HG02885 (cell line): ENCODE measurements at regions not wholly inside any gene's neighbourhood (a gene's known extent, or its start where the extent isn't known, plus 50 kb on each side); places are given as distances from the start of the nearest gene placed in this dataset.
"Not testable (repeated sequence)": the region's sequence is repeated elsewhere in the genome, so short reads cannot be mapped to it uniquely, and the experiment has no call there.

ENCODE experiments used
- ATAC-seq: cut with Tn5 transposase; IDR thresholded peaks from one replicate; pipeline ENCODE4 v1.9.1; 2021; ENCODE audit warnings: mild to moderate bottlenecking; ENCODE audit not compliant: unreplicated experiment, poor library complexity

DNA sequence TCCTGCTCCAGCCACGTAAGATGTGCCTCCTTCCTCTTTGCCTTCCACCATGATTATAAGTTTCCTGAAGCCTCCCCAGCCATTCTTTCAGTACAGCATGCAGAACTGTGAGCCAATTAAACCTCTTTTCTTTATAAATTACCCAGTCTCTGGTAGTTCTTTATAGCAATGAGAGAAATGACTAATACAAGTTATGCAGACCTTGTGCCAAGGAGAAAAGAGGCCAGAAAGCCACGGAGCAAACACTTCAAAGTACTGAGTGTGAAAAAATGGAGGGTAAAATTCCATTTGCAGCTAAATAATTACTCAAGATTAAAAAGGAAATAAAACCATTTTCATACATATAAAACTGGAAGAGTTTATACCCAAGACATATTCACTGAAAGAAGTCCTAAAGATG lies 213.6 kb upstream of the LINGO1 start:
- ATAC-seq = no peak

DNA sequence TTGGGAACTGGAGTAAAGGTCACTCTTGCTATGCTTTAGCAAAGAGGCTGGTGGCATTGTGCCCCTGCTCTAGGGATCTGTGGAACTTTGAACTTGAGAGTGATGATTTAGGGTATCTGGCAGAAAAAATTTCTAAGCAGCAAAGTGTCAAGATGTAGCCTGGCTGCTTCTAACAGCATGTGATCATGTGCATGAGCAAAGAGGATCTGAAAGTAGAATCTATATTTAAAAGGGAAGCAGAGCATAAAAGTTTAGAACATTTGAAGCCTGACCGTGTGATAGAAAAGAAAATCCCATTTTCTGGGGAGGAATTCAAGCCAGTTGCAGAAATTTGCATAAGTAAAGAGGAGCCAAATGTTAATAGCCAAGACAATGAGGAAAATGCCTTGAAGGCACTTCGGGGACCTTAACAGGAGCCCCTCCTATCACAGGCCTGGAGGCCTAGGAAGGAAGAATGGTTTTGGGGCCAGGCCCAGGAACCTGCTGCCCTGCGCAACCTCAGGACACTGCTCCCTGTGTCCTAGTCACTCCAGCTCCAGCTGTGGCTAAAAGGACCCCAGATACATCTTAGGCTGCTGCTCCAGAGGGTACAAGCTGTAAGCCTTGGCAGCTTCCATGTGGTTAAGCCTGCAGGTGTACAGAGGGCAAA lies 212.2 kb upstream of the LINGO1 start:
- ATAC-seq = no peak

DNA sequence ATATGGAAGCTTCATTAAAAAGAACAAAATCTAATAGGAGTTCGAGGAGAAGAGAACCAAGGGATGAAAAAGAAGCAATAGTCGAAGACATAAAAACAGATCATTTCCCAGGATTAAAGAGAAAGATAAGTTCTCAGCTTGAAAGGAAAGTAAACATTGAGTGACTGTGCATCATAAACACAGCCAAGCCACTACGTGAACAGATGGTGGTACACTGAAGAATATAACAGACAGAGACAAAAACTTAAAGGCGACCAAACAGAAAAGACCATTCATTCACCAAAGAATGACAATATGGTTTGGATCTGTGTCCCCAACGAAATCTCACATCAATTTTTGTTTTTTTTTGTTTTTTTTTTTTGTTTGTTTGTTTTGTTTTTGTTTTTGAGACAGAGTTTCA lies 210.8 kb upstream of the LINGO1 start:
- no peak for ATAC-seq

DNA sequence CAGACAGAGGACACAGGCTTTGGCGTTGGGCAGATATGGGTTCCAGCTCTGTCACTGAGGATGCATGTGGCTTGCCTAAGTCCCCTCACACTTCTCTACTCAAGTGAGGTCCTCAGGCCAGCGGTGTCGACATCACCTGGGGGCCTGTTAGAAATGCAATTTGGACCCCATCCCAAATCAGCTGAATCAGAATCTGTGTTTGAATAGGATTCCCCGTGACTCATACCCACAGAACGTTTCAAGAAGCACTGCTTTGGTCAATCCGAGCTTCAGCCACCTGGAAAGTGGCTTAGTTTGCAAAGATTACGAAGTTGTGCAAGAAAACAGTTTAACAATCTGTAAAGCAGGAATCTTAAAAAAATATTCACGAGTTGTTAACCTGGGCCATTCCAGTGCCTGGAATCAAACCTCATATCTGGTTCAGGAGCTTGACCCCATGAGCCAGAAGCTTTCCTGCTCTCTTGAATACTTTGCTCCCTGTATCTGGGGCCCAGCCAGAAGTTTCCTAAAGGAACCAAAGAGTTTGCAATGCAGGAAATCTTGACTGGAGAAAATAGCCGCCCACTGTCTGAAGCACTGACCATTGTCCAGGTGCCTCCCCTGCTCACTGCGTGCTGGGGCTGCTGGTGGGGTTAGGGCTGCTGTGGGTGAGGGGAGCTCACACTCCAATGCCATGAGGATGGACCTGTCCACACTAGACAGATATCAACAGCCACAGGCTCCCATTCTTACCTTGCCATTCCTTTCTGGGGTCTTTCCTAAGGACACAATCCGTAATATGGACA lies 208.5 kb upstream of the LINGO1 start:
- no peak for ATAC-seq

DNA sequence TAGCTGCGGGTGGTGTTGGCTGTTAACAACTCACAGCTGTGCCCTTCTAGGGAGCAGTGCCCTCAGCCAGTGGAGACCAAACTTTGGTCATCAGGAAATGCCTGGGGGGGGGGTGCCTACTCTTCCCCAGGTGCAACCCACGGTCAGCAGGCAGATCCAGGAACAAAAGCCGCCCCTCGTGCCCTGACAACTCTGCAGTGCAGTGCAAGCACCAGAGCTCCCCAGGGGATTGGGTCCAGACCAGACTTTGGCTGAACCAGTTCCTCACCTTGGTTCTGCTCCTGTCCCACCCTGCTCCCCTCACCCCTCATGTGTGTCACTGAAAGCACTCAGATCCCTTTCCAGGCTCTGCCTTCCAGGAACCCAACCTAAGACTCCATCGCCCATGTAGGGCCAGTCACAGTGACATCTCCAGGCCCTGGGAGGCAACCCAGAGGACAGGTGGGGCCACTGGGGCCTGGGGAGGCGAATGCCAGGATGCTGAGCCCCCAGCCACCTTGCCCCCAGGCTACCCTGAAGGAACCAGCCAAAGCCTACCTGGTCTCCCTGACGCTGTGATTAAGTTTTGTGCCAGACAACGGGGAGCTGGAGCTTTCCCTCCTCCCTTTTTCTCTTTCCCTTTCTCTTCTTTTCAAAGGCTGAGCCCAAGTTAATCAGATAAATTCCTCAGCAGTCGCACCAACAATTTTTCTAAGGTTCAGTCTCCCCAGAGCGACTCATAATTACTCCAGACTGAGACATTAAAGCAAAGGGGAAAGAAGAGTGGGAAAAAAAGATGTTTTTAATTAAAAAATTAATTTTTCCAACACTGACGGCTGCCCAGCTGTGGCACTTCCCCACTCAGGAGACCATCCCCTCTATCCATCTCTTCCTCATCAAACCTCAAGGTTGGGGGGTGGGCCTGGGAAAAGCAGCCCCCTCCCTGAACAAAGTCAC lies 207.5 kb upstream of the LINGO1 start:
- ATAC-seq = no peak

DNA sequence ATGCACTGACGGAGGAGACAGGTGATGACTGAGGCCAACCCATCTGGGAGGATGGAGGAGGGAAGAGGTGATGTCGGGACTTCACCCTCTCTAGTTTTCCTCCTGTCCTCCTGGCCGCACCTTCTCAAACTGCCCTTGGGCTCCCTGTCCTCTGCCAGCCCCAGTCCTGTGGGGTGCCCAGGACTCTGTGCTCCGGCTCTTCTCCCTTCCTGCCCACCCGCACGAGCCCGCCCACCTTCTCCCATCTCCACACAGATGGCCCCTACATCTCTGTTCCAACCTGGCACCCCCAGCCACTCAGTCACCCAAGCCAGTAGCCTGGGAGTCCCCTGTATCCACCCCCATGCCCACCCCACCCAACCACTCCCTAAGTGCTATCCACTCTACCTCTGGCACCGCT lies 206.7 kb upstream of the LINGO1 start:
- ATAC-seq = no peak

DNA sequence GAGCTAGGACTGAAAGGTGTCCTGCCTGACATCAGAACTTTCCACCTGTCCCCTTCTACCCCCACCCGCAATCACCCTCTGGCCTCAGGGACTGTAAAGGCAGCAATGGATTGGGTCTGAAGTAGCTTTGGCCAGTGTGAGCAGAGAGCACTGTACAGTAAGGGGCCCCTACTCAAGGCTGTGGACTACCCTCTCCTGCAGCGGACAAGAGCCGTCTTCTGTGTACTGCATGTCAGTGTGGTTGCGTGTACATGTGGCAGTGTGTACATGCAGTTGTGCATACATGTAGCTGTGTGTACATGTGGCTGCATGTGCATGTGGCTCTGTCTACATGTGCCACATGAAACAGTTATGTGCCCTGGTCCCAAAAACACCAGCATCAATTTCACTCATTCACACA lies 205.9 kb upstream of the LINGO1 start:
- no peak for ATAC-seq

DNA sequence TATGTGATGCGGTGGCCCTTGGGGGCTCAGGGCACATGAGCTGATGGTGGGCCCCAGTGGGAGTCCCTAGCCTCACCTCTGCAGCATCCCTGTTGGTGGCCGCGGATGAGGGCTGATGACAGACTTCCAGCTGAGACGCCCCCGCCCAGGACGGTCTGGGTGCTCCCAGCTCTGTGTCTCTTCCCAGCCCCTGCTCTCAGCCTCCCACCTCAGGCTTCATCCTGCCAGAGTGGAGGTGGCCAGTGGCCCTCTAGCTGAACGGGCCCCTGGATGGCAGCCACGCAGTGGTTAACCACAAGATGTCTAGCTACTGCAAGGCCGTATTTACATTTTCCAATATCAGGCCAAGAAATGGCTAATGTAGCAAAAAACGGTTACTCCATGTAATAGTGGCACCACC lies 205.3 kb upstream of the LINGO1 start:
- ATAC-seq = no peak

DNA sequence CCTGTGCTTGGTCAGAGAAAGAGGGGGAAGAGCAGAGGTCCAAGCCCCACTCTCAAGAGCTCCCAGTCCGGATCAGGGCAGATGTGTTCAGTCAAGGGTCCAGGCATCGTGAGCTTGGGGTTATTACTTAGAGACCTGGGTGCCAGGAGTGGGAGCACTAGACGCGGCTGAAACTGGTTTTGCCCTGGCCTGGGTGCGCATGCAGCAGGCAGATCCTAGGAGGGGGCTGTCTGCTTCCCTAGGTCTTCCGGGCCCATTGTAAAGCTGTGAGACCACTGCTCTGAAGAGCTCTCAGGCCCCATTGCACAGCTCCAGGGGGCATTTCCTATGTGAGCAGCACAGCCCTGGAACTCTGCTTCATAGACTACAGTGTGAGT lies 204.9 kb upstream of the LINGO1 start:
- no peak for ATAC-seq

DNA sequence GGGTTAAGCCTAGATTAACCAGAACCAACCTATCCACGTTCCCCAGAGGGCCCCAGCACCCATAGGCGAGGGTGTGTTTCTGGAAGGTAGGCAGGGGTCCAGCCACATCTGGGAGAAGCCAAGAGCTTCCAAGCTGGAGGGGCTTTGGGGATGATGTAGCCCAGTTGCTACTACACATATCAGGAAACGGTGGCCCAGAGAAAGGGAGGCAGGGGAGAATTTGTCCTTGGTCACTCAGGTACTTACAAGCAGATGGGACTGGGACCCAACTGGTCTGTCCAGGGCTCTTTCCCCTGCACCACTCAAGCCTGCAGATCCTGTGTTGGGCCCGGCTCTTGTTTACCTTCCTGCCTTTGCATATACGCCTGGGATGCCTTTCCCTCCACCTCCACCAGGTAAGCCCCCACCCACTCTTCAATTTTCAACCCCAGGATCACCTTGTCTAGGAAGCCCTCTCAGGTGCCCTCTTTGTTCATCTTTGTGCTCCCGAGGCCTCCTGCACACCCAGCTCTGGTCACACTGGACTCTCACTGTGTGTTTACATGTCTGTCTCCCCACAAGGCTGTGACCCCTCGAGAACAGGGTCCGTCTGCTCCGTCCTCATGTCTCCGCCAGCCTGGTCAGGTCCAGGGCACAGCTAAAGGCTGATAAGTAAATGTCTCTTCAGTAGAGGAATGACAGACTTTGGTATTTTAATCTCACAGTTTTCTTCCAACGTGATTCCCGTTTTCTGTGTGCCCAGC lies 204.4 kb upstream of the LINGO1 start:
- no peak for ATAC-seq

DNA sequence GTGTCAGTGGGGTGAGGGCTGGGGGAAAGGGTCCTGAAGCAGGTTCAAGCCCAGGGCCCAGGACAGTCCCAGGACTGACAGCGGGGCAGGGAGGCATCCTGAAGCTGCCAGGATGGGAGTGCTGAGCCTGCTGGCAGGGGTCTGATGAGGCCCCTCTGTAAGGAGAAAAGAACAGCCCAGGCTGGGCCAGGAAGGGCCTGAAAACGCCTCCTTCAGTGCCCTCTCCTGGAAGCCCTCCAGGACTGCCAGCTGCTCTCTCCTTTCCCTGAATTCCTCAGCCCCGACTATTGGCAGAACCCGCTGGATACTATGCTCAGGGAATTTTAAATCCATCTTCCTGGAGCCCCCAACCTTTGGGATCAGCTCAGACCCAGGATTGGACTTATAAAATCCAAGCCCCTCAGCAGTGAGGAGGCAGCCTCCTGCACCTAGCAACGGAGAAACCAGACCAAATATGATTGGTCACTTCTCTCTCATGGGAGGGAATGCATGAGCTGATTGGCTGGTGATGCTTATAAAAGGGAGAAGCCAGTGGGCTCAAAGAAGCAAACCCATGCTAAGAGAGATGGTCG lies 203.5 kb upstream of the LINGO1 start:
- ATAC-seq = no peak

DNA sequence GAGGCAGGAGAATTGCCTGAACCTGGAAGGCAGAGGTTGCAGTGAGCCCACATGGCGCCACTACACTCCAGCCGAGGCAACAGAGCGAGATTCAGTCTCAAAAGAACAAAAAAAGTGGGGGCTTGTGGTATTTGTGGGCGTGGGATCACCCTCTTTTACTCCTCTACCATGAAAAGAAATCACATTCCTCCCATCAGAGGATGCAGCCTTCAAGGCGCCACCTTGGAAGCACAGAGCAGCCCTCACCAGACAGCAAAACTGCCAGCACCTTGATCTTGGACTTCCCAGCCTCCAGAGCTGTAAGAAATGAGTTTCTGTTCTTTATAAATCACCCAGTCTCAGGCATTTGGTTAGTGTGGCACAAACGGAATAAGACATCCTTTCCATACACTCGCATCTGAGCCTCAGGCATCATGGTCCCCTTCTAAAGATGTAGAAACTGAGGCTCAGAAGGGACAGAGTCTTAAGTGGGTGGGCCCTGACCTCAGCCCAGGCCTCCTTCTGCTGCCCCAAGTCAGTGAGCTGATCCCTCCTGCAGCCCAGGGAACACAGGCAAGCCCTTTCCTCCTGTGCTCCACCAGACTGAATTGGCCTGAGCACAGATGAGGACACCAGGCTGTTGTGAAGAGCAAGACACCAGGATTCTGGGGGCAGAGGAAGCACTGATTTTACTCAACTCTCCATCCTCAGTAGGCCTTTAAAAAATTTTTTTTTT lies 201.7 kb upstream of the LINGO1 start:
- no peak for ATAC-seq

DNA sequence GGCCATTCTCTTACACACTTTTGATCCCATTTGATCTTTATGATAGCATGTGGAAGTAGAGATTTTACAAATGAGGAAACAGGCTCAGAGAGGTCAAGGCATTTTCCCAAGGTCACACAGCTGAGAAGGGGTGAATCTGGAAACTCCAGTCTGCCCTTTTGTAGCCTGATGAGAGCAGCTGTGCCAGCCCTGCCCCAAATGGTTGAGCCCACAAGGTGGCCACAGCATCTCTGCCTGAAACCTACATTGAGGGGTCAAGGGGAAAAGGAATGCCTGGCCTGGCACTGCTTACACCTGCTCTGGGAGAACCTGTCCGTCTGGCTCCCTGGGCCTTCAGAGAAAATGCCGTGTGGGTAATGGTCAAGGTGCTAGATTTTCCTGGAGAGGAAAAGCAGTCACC lies 200.2 kb upstream of the LINGO1 start:
- ATAC-seq = no peak

DNA sequence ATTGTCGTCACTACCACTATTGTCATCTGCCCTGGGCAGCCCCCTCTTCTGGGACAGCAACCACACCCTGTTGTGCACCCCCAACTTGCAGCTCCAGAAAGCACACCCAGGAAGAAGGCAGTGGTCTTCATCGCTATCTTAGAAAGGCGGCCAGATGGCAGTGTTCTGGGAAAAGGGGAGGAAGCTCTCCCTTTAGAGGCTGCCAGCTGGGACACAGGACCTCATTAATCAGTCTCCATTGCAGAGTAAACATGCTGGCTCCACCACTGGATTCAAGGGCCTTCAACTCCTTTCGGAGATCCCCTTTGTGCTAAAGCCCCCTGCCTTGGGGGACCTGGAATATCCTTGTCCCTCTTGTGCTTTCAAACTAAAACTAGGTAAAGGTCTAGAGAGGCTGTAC lies 199.3 kb upstream of the LINGO1 start:
- ATAC-seq = no peak

DNA sequence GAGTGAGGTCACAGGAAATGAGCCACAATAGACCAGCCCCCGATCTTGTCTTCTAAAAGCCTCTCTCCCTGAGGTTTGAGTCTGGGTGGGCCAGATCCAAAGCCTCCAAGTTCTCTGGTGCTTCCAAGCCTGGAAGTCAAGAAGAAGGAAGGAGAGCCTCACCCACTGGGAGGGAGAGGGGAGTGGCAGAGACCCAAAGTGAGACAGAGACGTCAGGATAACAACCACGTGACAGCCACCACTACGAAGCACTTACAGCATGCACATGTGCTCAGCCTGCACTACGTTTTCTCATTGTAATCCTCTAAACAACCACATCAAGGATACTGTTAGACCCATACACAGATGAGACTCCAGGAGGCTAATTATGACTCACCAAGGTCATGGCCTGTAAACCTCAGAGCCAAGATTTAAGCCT lies 197.3 kb upstream of the LINGO1 start:
- ATAC-seq = no peak

DNA sequence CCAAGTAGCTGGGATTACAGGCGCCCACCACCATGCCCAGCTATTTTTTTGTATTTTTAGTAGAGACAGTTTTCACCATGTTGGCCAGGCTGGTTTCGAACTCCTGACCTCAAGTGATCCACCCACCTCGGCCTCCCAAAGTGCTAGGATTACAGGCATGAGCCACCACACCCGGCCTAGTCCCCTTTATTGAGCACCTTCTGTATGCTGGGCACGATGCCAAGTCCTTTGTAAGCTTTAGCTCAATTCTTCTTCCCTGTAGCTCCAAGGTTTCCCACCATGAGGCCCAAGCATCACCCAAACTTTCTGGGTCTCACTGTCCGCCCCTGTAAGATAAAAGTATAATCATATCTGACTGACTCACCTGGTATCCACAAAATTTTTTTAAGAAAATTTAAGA lies 196.6 kb upstream of the LINGO1 start:
- not testable (repeated sequence) for ATAC-seq

DNA sequence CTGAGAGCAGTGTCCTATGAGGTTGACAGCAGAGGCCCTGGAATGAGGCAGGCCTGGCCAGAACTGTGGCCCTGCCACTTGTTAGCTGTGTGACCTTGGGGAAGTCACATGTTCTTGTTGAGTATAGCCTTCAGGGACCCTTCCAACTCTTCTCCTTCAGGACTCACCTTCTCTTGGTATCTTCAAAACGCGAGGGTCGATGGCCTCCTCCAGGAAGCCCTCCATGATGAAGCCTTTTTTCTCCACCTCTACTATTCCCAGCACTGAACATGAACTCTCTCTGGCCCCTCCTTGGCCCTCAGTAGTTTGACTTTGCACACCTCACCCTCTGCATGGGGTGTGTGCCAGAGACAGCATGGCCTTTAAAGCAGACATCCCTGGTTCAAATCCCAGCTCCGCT lies 195.1 kb upstream of the LINGO1 start:
- no peak for ATAC-seq

DNA sequence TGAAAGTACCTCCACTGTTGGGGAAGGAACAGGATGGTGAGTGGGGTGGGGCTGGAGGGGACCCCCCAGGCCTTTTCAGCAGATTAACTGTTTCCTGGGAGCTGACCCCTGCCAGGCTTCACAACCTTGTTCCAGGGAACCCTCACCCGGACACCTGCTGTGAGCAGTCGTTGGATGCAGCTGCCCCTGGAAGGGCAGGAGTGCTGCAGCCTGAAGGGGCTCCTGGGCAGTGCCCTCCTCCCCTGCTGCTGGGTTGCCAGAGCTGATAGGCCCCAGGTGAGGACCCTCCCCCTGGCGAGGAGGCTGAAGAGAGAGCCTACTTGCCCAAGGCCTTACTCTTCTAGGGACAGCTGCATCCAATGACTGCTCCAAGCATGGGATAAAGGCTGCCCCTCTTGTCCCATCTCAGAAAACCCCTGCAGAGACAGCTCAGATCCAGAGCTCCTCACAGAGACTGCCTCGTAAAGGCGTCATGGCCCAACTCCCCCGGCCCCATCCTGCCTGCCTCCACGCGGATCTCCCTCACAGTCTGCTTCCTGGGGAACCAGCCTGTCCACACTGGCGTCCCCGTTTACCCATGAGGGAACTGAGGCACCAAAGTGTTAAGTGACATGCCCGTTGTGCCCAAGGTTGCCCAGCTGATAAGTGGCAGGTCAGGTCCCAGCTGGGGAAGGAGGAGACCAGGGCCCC lies 193.4 kb upstream of the LINGO1 start:
- no peak for ATAC-seq

DNA sequence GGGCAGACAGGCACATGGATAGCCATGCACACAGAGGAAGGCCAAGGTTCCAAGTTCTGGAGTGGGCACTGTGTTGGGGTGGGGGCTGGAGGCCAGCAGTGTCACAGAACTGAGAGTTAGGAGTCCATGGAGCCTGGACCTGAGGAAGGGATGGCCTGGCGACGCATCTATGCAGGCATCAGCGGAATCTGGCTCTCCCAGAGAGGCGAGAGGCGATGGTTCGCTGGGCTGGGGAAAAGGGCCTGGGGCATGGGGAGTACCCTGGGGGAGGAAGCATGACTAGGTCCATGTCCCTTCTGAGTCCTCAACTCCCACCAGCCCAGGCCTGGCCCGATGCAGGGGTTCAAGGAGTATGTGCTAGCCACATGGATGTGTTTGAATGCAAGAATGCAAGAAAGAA lies 192.8 kb upstream of the LINGO1 start:
- no peak for ATAC-seq
